PC-3 (cell line): ENCODE measurements at regions not wholly inside any gene's neighbourhood (a gene's known extent, or its start where the extent isn't known, plus 50 kb on each side); places are given as distances from the start of the nearest gene placed in this dataset.

ENCODE experiments used
- ATAC-seq: fragments of 200-7000 bp; cut with Tn5 transposase; 2 replicates; pipeline ENCODE4 v1.9.1; 2020; ENCODE audit warnings: mild to moderate bottlenecking, moderate library complexity
- BruUV-seq: library from RNA; stranded (reverse); fragments of 400-500 nt; replicated peaks from 2 replicates; lab custom pipeline; 2021; lab: Mats Ljungman, UMichigan
- CTCF ChIA-PET: fragments of 300-600 bp; sonication (Branson Sonifier 250); formaldehyde crosslinking; loops from one replicate; lab custom pipeline; 2022; ENCODE audit warnings: antibody characterized with exemption; lab: Charles Lee
- POLR2A ChIA-PET: fragments of 300-600 bp; sonication (Branson Sonifier 250); formaldehyde crosslinking; loops from one replicate; lab custom pipeline; 2022; ENCODE audit warnings: antibody characterized with exemption; ENCODE audit not compliant: unreplicated experiment; lab: Charles Lee
- DNase-seq: peaks from one replicate; pipeline ENCODE4 v3.0.0-alpha.2; 2015
- H2AFZ ChIP-seq: fragments of 300-600 bp; sonication (generic); 2 replicates; pipeline ENCODE4 v1.6.0; 2016; ENCODE audit warnings: antibody characterized with exemption, low read length
- H3F3A ChIP-seq: fragments of 300-600 bp; sonication (generic); one replicate; pipeline ENCODE4 v1.6.0; 2017; ENCODE audit warnings: antibody characterized with exemption, low read length, control low read depth, mild to moderate bottlenecking; ENCODE audit not compliant: unreplicated experiment
- H3K27ac ChIP-seq: fragments of 300-600 bp; sonication (generic); 2 replicates; pipeline ENCODE4 v1.5.1; 2016; ENCODE audit warnings: mild to moderate bottlenecking, low read length
- H3K27me3 ChIP-seq: fragments of 300-600 bp; sonication (generic); 2 replicates; pipeline ENCODE4 v1.6.1; 2016; ENCODE audit warnings: low read length, mixed read lengths
- H3K36me3 ChIP-seq: fragments of 300-600 bp; sonication (generic); 2 replicates; pipeline ENCODE4 v1.6.1; 2016; ENCODE audit warnings: low read depth, mixed run types, low read length, mixed read lengths
- H3K4me1 ChIP-seq: fragments of 300-600 bp; sonication (generic); 2 replicates; pipeline ENCODE4 v1.5.1; 2016; ENCODE audit warnings: low read length; ENCODE audit not compliant: insufficient read depth
- H3K4me2 ChIP-seq: fragments of 300-600 bp; sonication (generic); 2 replicates; pipeline ENCODE4 v1.6.0; 2016; ENCODE audit warnings: low read length
- H3K4me3 ChIP-seq: fragments of 300-600 bp; sonication (generic); 2 replicates; pipeline ENCODE4 v1.5.1; 2016; ENCODE audit warnings: mild to moderate bottlenecking, low read length, mixed read lengths
- H3K79me2 ChIP-seq: fragments of 300-600 bp; sonication (generic); 2 replicates; pipeline ENCODE4 v1.6.1; 2017; ENCODE audit warnings: low read length, mixed read lengths
- H3K9ac ChIP-seq: fragments of 300-600 bp; sonication (generic); 2 replicates; pipeline ENCODE4 v1.6.0; 2016; ENCODE audit warnings: mild to moderate bottlenecking, low read length
- H3K9me2 ChIP-seq: fragments of 300-600 bp; sonication (generic); replicated peaks from 2 replicates; pipeline ENCODE4 v1.6.1; 2016; ENCODE audit warnings: mixed run types, low read length, mixed read lengths
- H3K9me3 ChIP-seq: fragments of 300-600 bp; sonication (generic); 2 replicates; pipeline ENCODE4 v1.6.1; 2016; ENCODE audit warnings: low read length, mixed read lengths
- H4K20me1 ChIP-seq: fragments of 300-600 bp; sonication (generic); 2 replicates; pipeline ENCODE4 v1.6.1; 2016; ENCODE audit warnings: low read length, mixed read lengths
- CTCF ChIP-seq: fragments of 300-600 bp; sonication (generic); conservative IDR thresholded peaks from 2 replicates; pipeline ENCODE4 v1.5.1; 2017; ENCODE audit warnings: antibody characterized with exemption, low read depth, mild to moderate bottlenecking, low read length
- EZH2 ChIP-seq: fragments of 300-600 bp; sonication (generic); IDR thresholded peaks from one replicate; pipeline ENCODE4 v1.6.1; 2017; ENCODE audit warnings: antibody characterized with exemption, mild to moderate bottlenecking, low read length; ENCODE audit not compliant: unreplicated experiment
- EZH2phosphoT487 ChIP-seq: fragments of 300-600 bp; sonication (generic); IDR thresholded peaks from 2 replicates; pipeline ENCODE4 v1.6.1; 2018; ENCODE audit warnings: mild to moderate bottlenecking, antibody characterized with exemption, low read length, borderline replicate concordance
- intact Hi-C: fragments of 100-400 bp; cut with micrococcal nuclease; formaldehyde crosslinking; loops from 2 replicates; pipeline ENCODE4 v1.9.0; 2023

GRCh38 chr3:124381575-124382333 lies 348.5 kb upstream of the UMPS start:
- Histone ChIP-seq H4K20me1 (no peaks in the 10 kb centered on the region), H3K9me3 (no peaks in the 10 kb centered on the region), H3K9me2 (no peaks in the 10 kb centered on the region), H2AFZ (no peak overlapping the region), H3F3A (peaks cover 3% of the 10 kb centered on the region), H3K4me3 (no peak overlapping the region), H3K4me1 (peaks cover 37% of the 10 kb centered on the region), H3K36me3 (no peaks in the 10 kb centered on the region), H3K9ac (no peak overlapping the region), H3K27me3 (no peaks in the 10 kb centered on the region), H3K4me2 (peak overlapping the region; percentile 2; the same call in 1 of the 2 replicates), H3K27ac (peak overlapping the region; percentile 58; the same call in 1 of the 2 replicates), H3K79me2 (no peaks in the 10 kb centered on the region)
- BruUV-seq = no TSS peak
- POLR2A ChIA-PET = interaction anchor here (0.7 kb wide), 1 partner anchor 445 kb away, joined by 4 read pairs; no protein-coding TSS in a partner anchor
- ATAC-seq = peak; percentile 98
- DNase-seq = peak; percentile 98
- intact Hi-C loops = no loop called here
- CTCF ChIA-PET = interaction anchor here (0.6 to 1.0 kb wide), 2 partner anchors 30 to 162 kb away, joined by 3 read pairs; no protein-coding TSS in a partner anchor
- TF ChIP-seq CTCF (no peak), EZH2 (no peak), EZH2phosphoT487 (no peak)

GRCh38 chr3:124383051-124383450 lies 347.2 kb upstream of the UMPS start:
- Histone ChIP-seq H3K27ac (no peak overlapping the region), H3K4me2 (peak overlapping the region; percentile 36)
- CTCF ChIA-PET = interaction anchor here (0.6 kb wide), 1 partner anchor 11 kb away, joined by 3 read pairs; no protein-coding TSS in a partner anchor

More at GRCh38 chr3:124383051-124383450, 347.2 kb upstream of the UMPS start:
- Histone ChIP-seq H3K9me2 (no peaks in the 10 kb centered on the region), H3K4me1 (peaks cover 37% of the 10 kb centered on the region), H3K27me3 (no peaks in the 10 kb centered on the region), H3K9me3 (no peaks in the 10 kb centered on the region), H3K79me2 (no peaks in the 10 kb centered on the region), H3F3A (peaks cover 3% of the 10 kb centered on the region), H3K36me3 (no peaks in the 10 kb centered on the region), H3K9ac (no peak overlapping the region), H2AFZ (peak overlapping the region; percentile 15; the same call in 1 of the 2 replicates), H4K20me1 (no peaks in the 10 kb centered on the region), H3K4me3 (no peak overlapping the region)
- intact Hi-C loops = no loop called here
- no TSS peak for BruUV-seq
- no peak for TF ChIP-seq CTCF
- TF ChIP-seq EZH2phosphoT487 = no peak
- TF ChIP-seq EZH2 = no peak
- POLR2A ChIA-PET = no interaction called here
- ATAC-seq (no peak), DNase-seq (peak; percentile 50)
